Brain microvascular endothelial cell (primary cell): ENCODE measurements at regions not wholly inside any gene's neighbourhood (a gene's known extent, or its start where the extent isn't known, plus 50 kb on each side); places are given as distances from the start of the nearest gene placed in this dataset.

ENCODE experiments used
- DNase-seq: peaks from one replicate; pipeline ENCODE4 v3.0.0-alpha.2; 2020
- H3K27ac ChIP-seq: fragments of 250-450 bp; sonication (Bioruptor Pico); 2 replicates; pipeline ENCODE4 v1.5.1; 2020; ENCODE audit warnings: mild to moderate bottlenecking, moderate library complexity
- H3K27me3 ChIP-seq: fragments of 250-450 bp; sonication (Bioruptor Pico); replicated peaks from 2 replicates; pipeline ENCODE4 v1.5.1; 2020; ENCODE audit warnings: mild to moderate bottlenecking
- H3K36me3 ChIP-seq: fragments of 250-450 bp; sonication (Bioruptor Pico); replicated peaks from 2 replicates; pipeline ENCODE4 v1.5.1; 2020; ENCODE audit warnings: mild to moderate bottlenecking
- H3K4me3 ChIP-seq: 2 replicates; pipeline ENCODE4 v1.5.1; 2011; ENCODE audit warnings: low read depth, mild to moderate bottlenecking, control low read depth, low read length, moderate library complexity
- in situ Hi-C: cut with HindIII; loops from 2 replicates; pipeline ENCODE4 v1.10.0; 2017; ENCODE audit warnings: low sequenced_read_pairs, low pct_ligation_motif_present
- TF ChIP-seq, protein P1 (sequence below): IDR thresholded peaks from 2 replicates; pipeline ENCODE4 v1.5.1; 2011; ENCODE audit warnings: low read depth, mild to moderate bottlenecking, moderate library complexity, low read length, control low read depth, inconsistent platforms; ENCODE audit errors: missing control alignments

DNA sequence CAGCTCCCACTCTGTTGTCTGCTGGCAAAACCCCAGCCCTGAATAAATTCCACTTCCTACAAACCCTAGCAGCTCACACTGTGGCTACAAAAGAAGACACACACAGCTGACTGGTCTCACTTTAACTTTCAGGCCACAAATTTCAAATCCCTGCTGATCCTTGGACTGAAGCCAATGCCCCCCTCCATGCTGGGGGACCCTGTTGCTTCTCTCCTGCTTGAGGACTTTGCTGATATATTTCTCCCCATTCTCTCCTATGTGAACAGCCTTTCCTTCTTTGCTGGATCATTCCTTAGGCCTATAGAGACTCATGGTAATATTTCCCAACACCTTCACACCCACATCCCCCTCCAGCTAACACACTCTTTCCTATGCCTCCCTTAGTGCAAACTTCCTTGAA is 79.6 kb upstream of the ADRA1B start:
- no peak overlapping the region for H3K4me3 ChIP-seq
- DNase-seq = no peak
- H3K27ac ChIP-seq = no peak overlapping the region
- TF ChIP-seq, protein P1, sequence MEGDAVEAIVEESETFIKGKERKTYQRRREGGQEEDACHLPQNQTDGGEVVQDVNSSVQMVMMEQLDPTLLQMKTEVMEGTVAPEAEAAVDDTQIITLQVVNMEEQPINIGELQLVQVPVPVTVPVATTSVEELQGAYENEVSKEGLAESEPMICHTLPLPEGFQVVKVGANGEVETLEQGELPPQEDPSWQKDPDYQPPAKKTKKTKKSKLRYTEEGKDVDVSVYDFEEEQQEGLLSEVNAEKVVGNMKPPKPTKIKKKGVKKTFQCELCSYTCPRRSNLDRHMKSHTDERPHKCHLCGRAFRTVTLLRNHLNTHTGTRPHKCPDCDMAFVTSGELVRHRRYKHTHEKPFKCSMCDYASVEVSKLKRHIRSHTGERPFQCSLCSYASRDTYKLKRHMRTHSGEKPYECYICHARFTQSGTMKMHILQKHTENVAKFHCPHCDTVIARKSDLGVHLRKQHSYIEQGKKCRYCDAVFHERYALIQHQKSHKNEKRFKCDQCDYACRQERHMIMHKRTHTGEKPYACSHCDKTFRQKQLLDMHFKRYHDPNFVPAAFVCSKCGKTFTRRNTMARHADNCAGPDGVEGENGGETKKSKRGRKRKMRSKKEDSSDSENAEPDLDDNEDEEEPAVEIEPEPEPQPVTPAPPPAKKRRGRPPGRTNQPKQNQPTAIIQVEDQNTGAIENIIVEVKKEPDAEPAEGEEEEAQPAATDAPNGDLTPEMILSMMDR = no peak
- H3K27me3 ChIP-seq = no peaks in the 10 kb centered on the region
- in situ Hi-C loops = no loop called here
- H3K36me3 ChIP-seq = no peaks in the 10 kb centered on the region

DNA sequence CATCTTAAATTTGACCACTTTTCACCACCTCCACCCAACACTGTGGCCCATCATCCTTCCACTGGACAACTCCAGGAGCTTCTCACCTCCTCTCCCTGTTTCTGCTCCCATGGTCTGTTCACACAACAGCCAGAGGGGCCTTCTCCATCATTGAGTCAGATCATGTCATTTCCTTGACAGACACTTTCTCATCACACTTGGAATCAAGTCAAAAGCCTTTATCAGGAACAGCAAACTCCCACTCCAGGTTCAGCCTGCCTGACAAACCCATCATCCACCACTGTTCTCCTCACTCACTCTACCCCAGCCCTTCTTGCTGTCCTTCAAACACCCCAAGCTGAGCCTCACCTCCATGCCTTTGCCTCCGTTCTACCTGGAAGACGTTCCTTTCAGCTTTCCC is 78.4 kb upstream of the ADRA1B start:
- Histone ChIP-seq H3K27ac (no peak overlapping the region), H3K27me3 (no peaks in the 10 kb centered on the region), H3K36me3 (no peaks in the 10 kb centered on the region), H3K4me3 (no peak overlapping the region)
- TF ChIP-seq, protein P1 = no peak
- in situ Hi-C loops = no loop called here
- no peak for DNase-seq

DNA sequence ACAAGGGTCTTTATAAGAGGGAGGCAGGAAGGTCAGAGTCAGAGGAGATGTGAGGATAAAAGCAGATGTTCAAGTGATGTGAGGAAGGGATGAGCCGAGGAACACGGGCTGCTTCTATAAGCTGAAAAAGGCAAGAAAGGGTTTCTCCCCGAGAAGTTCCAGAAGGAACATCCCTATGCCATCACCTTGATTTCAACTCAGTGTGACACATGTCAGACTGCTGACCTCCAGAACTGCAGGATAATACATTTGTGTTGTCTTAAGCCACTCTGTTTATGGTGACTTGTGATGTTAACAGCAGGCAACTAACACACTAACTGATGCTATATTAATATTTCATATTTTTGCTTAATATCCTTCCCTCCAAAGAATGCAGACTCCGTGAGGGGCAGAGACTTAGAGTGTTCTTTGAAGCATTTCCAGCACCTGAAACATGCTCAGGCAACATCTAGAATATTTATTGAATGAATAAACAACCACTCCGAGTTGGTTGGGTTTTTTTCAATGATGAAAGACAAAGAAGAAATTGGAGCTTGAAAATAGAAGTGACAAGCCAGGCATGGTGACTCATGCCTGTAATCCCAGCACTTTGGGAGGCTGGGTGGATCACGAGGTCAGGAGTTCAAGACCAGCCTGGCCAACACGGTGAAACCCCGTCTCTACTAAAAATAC is 77.6 kb upstream of the ADRA1B start:
- no peaks in the 10 kb centered on the region for H3K36me3 ChIP-seq
- in situ Hi-C loops = no loop called here
- no peaks in the 10 kb centered on the region for H3K27me3 ChIP-seq
- no peak for DNase-seq
- no peak overlapping the region for H3K4me3 ChIP-seq
- TF ChIP-seq, protein P1 = no peak
- H3K27ac ChIP-seq = no peak overlapping the region

DNA sequence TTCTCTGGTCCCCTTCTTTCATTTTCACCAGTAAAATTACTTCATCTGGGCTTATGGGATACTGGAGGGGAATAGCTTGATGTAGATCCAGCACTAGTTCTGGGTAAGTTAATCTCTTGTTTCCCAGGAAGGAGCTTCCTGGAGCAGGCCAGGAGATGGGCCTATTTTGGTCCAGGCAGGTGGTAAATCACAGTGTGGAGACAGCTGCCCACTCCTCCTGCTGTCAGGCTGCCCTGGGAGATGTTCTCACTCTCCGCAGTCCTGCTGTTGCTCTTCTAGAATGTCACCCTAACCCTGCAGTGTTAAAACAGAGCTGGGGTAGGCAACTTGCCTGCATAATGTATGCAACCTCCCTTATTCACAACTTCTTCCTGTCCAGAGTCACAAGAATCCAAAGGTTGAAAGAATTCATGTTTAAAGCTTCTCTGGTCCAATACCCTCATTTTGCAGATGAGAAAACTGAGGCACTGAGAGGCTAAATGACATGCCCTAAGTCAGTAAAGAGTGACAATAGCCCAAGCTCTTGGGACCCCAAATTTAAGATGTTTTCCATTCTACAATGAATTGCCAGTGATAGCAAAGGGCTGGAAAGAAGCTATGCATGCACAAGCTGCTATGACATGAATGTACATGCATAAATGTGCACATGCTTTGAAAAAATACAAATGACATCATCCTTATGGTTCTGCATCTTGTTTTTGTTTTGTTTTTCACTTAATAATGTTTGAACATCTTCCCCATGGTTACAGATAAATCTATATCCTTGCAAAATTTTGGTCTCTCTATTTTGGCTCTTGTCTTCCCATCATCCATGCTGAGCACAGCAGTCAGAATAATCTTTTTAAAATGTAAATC is 71.8 kb upstream of the ADRA1B start:
- in situ Hi-C loops = no loop called here
- TF ChIP-seq, protein P1 = no peak
- H3K27ac ChIP-seq = no peak overlapping the region
- no peak for DNase-seq
- no peak overlapping the region for H3K4me3 ChIP-seq
- no peaks in the 10 kb centered on the region for H3K36me3 ChIP-seq
- no peaks in the 10 kb centered on the region for H3K27me3 ChIP-seq

DNA sequence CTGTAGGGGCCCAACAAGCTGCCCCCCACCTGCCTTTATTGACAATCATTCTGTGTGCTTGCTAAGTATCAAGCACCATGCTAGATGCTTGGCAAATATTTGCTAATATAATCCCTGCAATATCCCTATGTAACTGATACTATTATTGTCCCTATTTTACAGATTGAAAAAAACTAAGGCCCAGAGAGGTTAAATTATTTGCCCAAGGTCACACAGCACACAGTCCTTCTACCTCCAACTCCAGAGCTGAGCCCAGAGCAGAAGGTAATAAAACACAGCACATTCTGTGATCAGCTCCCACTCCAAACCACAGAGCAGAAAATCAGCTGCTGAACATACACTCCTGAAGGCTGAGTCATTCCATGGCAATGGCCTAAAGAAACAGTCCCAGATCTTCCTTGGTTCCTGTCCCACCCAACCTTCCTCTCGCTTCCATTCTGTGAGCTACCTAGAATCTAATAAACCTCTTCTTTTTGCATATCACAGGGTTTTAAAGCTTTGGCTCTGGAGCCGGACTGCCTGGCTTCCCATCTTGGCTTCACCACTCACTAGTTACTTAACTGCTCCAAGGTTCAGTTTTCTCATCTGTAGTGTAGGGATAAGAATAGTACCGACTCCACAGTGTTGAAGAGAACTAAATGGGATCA is 66.7 kb upstream of the ADRA1B start:
- peak; percentile 81 for DNase-seq
- Histone ChIP-seq H3K4me3 (no peak overlapping the region), H3K36me3 (no peaks in the 10 kb centered on the region), H3K27ac (peak overlapping the region; percentile 5), H3K27me3 (no peaks in the 10 kb centered on the region)
- in situ Hi-C loops = no loop called here
- TF ChIP-seq, protein P1 = no peak
